Activated CD4-positive, alpha-beta T cell treated with anti-CD3 and anti-CD28 coated beads, Interleukin-2, amount 50 U/mL, for 16 hours (primary cell): ENCODE measurements at regions not wholly inside any gene's neighbourhood (a gene's known extent, or its start where the extent isn't known, plus 50 kb on each side); places are given as distances from the start of the nearest gene placed in this dataset.
"Not testable (repeated sequence)": the region's sequence is repeated elsewhere in the genome, so short reads cannot be mapped to it uniquely, and the experiment has no call there.

ENCODE experiments used
- DNase-seq: peaks from one replicate; pipeline ENCODE4 v3.0.0-alpha.2; 2020

DNA sequence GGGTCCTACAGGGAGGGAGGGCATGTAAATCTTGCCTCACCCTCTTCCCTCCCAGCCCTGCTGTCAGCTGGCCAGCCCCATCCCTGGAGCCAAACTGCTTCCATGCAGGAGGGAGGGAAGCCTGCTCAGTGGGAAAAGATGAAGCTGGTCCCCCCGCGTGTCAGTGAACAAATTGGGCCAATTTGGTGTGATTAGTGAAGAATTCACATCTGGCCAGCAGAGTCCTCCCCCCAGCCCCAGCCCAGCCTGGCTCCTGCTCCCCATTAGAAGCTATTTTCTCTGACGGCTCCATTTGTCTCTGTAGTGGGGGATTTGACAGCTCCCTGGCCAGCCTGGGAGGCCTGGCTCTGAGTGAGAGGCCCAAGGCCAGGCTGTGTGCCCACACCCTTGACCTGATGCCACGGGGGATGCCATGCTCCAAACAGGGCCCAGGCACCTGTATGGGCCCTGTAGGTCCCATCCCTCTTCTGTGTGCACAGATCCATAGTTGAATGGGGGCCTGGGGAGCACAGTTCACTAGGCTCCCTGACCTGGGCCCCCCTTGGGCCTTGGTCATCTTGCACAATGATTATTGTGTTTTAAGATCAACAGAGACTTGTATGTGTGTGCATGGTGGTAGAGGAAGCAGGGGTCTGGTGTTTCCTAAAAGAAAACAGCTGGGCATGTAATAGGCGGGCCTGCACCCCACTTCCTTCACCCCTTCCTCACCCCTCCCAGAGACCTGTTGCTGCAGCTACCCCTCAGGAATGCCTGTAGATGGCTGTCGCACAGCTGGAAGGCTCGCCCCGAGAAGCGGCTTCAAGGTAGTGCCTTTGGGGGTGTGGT, 50.7 kb upstream of the TAC4 start:
- DNase-seq = no peak

DNA sequence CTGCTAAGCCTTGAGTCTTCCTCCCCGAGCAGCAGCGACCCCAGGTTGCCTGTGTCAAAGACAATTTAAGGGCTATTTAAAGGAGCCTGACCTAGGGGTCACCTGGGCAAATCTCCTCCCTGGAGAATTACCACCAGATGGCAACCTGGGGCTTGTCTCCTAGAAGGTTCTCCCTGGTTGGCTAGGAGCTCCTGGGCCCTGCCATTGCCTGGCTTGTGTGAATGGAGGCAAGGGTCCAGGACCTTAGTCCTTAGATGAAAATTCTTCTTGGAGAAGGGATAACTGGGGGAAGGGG, 51.3 kb upstream of the TAC4 start:
- DNase-seq = peak; percentile 6

DNA sequence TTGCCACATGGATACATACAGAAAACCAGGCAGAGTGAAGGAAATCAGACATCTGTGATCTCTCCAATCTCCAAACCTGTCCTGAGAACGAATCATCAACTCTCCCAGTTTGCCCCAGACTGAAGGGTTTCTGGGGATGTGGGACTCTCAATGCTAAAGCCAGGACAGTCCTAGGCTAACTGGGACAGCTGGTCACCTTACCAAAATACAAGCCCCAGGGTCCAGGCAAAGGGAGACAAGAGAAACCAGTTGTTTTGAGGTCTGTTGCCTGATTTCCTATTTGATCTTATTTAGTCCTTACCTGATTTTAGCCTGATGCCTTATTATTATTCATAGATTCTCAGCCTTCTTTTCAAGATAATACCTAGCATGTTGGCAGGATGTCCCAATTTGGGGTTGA, 51.7 kb upstream of the TAC4 start:
- DNase-seq = no peak

DNA sequence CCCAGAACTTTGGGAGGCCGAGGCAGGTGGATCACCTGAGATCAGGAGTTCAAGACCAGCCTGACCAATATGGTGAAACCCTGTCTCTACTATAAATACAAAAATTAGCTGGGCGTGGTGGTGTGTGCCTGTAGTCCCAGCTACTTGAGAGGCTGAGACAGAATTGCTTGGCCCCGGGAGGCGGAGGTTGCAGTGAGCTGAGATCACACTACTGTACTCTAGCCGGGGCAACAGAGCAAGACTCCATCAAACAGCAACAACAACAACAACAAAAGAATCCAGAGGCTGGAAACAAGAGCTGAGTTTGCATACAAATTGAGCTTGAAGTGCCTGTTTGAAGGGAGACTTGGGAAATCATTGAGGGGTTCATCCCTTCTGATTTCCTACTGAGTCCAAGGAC, 52.9 kb upstream of the TAC4 start:
- DNase-seq = not testable (repeated sequence)

DNA sequence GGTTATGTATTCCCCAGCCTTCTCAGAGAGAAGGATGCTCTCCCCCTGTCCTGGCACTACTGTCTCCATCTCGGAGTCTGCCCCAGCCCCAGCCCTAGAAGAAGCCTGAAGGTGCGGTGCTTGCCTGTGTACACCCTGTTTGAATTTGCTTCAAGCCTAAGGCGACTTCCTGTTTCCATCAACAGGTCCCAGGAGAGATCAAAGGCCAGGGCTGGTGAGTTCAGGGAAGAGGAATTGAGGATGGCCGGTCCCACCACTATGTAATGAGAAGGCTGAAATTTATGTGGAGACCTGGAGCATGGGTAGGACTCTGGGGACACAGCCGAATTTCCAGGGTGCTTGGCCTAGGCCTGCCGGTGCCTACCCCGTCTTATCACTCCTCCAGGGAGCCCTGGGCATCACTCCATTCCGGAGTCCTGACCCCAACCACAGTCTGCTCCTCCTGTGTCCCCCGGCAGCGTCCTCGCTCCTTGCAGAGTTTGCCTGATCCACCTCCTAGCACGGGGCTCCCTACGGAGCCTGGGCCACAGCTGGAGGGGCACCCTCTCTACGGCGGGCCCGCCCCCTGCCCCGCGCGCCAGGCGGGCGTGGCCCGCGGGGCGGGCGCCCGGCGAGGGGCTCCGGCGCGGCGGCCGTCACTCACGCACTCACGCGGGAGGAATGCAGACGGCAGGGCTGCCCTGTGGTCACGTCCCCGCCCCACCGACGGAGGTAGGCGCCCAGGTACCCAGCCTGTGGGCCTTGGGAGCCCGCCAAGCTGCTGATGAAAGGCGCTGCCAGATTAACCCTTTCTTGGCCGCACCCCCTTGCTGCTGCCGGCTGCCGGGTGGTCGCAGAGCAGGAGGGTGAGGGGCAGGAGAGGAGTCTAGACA, 53.8 kb upstream of the TAC4 start:
- DNase-seq = no peak

DNA sequence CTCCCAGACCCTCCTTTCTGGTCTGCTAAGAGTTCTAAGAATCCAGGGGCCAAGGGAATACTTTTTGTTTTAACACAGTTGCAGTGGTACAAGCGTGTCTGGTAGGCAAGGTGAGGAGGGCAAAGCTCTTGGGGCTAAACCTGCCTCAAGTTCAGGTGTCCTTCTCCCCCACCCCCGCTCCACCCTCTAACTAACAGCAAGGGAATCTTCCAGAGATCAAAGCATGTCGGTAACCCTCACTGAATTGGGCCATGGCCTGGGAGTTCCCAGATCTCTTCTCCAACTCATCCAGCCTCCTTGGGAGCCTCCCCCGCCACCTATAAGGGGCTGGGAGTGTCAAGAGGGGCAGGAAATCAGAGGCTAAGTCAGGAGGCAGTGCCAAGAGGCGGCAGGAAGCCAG, 55.7 kb upstream of the TAC4 start:
- DNase-seq = no peak

DNA sequence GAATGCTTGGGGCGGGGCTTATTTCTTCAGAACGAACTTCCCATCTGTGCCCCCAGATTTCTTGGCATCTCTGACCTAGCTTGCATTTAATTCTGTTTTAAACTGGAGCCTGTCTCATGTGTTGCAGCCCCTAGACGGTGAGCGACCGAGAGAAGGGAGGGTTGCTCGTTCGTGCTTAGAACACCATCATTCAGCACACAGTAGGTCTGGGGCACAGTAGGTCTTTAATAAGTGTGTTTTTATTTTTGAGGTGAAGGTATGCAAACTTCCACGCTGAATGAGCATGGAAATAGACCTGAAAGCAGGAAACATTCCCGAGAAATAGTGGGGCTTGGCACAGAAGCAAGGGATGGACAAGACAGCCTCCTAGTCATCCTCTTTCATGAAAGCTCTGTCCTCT, 57.0 kb upstream of the TAC4 start:
- DNase-seq = no peak

DNA sequence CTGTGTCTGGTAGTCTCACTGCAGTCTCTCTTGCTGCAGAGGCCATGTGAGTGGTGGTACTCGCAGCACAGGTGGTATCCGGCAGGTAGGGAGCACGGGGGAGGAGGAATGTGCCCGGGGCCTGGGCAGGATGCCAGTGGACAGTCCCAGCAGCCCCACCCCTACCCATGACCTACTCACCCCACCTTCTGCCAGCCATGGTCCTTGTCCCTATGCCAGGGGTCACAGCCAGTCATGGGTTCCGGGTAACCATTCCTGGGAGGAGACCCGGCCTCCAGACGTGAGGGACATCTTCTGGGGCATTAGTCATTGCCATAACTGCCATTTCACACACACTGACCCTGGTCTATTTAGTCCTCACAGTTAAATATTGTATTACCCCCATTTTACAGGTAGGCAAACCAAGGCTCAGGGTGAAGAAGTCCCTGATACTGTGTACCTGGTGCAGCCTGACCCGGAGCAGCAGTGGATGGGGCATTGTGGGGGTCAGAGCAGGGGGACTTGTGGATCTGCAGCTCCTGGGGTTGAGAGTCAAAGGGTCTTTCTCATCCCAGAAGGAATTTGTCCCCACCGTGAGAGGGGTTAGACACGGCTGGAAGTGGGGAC, 58.8 kb upstream of the TAC4 start:
- DNase-seq = no peak

DNA sequence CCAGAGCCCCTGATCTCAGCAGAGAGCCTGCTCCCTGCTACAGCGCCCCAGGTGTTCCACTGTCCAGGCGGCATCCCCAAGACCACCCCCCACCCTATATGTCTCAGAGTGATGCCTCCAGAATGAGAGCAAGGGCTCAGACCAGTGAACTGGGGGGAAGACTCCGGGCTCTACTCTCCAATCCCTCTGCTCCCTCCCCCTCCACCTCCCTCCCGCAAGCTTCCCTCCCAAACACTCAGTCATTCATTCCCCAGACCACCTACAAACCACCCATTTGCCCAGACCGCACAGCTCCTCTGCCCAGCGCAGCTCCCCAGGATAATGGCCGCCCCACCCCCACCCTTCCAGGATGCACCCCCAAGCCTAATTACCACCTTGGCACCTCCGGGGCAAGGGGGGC, 59.4 kb upstream of the TAC4 start:
- DNase-seq = no peak

DNA sequence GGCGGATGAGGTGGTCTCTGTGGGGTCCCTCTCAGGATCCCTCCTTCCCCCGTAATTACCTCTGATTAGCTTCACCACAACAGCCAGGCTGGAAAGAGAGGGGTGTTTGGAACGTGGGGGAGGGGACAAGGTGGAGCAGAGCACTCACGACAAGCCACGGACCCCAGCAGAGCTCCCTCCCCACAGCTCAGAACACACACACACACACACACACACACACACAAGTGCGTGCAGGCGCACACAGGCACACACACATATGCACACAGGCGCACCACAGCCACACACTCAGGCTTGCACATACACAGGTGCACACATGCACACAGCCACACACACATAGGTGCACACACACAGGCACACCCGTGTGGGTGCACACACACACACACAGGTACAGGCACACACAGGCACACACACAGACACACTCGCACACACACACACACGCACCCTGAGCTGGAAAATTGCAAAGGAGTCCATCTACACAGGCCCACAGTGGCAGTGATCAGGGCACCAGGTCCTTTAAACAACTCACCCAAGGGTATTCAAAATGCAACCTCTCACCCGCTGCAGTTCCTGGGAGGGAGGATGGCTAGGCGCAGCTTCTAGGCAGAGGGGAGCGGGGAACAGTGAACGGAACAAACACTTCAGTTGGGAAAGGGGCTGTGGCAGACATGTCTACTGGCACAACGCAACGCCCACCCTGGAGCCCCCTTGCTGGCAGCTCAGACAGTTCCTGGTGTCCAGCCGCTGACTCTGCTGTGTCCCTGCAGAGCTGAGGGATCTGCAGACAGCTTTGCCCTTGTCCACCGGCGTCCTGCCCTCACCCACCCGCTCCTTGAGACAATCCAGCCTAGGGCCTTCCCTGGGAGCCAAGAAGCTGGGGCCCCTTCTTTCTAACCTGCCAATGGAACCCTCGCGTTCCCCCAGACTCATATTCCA, 59.9 kb upstream of the DLX4 start:
- DNase-seq = no peak

DNA sequence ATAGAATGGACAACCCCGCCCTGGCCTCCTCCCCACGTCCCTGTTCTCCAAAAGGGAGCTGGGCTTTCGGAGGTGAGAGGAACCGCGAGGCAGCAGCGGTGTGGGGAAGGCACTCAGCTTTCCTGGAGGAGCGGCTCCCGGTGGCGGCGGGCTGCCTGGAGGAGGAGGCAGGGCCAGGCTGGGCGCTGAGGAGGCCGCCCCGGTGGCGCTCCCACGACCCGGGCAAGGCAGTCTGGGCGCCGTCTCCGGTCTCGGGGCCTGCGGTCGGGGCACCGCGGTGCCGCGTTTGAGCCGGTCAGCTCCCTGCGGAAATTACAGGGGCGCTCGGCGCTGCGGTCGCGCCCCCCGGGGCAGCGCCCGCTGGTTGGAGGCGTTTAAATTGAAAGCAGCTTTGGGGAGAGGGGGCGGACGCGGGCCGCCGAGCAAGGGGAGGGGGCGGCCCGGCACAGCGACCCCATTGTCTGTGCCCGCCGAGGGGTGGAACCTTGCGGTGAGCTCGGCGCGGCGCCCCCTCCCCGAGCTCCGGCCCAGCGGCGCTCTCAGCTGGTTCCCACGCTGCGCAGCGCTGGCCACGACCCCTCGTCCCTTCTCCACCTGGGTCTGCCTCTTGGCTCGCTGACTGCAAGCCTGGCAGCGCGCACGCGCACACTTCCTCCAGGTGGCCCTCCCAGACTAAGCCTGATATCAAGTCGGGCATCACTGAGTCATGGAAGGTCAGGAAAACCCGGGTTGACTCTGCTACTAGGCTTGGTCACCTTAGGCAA, 58.7 kb upstream of the DLX4 start:
- DNase-seq = no peak

DNA sequence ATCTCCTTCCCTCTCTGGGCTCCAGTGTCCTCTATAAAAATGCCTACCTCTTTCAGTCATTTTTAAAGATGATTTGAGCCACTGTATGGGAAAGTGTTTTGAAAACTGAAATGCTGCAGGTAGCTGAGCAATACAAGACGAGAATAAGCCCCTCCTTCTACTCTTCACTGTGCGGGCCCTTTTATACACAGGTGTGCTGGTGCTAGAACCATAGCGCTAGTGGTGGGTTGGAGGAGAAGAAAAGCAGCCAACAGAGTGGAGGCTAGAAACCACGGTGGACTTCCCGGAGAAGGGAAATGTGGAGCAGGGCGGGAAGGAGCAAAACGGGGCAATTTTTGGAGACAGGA, 58.2 kb upstream of the DLX4 start:
- no peak for DNase-seq

DNA sequence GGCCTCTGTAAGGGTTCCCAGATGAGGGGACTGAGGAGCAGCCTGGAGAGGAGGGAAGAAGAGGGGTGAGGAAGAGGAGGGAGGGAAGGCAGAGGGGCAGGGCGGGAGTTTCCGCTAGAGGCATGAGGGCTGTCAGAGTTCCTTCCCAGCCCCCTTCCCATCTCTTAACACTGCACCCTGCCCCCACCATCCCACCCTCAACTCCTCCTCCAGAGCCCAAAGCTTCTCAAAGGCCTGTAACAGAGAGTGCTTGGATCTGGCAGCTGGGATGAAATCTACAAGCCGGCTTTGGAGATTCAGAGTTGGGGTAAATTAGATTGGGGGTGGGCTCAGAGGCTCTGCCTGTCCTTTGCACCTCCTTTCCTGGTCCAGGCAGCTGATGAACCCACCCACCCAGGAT, 57.3 kb upstream of the DLX4 start:
- DNase-seq = no peak

DNA sequence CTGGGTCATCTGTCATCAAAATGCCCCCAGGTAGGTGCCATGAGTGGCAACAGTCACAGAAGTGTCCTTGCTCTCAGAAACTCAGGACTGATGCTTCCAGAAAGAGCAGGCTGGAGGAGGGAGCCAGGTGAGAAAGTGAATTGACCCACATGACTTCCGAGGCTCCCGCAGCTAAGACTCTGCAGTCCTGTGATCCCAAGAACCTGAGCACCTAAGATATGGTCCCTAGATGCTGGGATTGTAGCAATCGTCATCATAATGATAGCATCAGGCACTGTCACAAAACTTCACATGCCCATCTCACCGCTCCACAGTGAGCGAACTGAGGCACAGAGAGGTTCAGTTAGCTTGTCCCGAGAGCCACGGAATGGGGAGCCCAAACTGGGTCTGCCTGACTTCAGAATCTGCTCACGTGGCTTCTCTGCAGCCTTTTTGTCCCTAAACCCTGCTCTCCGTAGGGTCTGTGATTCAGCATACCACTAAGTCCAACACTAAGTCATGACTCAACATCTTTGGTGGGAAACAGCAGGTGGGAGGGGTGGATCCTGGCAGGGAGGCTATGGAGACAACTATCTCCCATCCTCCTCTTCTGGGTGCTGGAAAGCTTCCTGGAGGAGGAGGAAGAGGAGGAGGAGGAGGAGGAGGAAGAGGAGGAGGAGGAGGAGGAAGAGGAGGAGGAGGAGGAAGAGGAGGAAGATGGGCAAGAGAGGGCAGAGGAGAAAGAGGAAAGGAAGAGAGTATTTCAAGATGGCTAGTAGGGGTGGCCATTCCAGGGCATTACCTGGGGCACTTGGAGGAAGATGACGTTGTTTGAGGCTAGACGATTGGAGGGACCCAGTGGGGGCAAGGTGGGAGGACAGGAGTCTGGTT, 55.5 kb upstream of the DLX4 start:
- no peak for DNase-seq

DNA sequence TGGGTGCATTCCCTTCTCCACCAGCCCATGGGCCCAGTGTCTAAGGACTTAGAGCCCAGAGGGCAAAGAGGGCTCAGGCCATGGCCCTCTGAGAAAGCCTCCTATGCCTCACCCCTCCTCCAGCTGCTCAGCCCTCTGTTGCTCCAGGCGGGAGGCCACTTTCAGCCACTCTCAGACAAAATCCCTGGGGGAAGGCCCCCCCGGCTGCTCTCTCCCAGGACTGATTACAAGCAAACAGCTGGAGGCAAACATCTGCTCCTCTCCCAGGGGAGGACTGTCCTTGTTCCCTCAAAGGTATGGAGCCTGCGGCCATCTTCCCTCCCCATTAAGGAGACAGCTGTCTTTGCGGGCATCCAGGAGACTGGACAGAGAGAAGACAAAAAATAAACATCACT, 54.9 kb upstream of the DLX4 start:
- DNase-seq = no peak

DNA sequence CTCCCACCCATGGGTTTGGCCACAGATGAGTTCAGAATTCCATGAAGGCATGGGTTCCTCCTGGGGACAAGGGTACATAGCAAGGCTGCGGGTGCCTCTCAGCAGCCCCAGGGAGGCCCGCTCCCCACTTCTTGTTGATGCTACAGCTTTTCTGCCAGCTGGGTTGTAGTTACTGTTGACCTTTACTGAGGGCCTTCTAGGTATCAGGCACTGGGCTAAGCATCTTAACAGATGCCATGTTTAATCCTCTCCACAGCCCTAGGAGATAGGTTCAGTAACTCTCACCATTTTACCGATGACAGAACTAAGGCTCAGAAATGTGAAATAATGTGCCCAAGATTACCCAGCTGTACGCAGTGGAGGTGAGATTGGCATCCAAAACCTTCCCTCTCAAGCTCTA, 54.3 kb upstream of the DLX4 start:
- no peak for DNase-seq

DNA sequence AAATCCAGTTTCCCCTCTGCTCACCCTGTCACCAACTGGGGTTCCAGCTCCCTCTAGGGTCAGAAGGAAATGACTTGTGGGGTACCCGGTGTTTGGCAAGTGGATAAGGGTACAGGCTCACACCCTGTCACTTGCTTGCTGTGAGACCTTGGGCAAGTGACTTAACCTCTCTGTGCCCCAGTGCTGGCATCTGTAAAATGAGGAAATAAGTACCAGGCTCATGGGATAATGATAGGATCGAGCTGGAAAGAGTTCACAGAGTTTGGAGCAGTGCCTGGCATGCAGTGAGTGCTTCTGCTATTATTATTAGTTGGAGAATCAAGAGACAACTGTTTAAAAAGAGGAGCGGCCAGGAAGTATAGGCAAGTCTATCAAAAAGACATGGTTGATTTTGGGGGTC, 53.7 kb upstream of the DLX4 start:
- DNase-seq = no peak

DNA sequence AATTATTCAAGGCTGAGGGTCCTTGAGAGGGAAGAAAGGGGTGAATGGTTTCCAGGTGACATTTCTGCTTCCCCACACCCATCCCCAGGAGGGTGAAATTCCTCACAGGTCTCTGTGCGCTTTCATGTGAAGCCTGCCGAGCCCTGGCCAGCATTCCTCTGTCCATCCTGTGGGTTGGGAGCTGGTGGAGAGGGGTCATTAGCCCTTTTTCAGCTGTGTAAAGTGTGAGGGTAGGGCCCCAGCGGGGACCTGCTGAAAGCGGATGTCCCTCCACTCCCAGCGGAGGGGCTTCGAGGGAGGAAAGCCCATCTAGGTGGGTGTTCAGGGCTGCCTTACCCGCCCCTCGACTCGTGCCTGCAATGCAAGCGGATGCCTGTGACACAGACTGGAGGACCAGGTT, 53.3 kb upstream of the DLX4 start:
- DNase-seq = no peak

DNA sequence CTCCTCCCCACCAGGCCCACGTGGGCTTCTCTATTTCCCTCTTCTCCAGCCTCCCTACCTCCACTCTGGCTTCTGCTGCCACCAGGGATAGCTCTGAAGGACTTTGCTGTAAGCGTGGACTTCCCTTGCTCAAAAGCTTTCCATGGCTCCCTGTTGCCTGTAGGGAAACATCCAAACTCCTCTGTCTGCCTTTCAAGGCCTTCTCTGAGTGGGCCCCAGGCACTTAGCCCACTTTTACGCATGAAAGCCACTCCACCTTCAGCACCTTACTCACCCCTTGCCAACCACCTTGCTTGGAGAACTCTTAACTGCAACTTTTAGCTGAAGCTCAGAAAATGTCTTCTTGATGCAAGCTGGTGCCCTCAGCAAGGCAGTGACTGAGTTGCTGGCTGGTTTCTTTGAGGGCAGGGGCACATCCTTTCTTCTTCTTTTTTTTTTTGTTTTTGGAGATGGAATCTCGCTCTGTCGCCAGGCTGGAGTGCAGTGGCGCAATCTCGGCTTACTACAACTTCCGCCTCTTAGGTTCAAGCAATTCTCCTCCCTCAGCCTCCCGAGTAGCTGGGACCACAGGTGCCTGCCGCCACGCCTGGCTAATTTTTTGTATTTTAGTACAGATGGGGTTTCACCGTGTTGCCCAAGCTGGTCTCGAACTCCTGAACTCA, 52.0 kb upstream of the DLX4 start:
- DNase-seq = no peak

DNA sequence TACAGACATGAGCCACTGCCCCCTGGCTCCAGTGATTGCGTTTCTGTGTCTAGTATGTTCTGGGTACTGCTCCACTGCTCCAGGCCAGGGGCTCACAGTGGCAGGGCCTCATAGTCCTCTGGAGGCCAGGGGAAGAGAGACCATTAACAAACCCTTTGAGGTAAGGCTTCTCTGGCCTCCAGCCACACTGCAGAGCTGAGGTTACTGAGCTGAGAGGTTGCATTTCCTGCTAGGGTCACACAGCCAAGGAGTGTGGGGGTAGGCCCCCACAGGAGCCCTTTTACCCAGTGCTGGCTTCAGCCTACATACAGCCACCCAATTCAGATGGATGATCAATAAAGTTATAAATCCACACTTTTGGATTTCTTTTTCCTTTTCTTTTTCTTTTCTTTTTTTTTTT, 50.4 kb upstream of the DLX4 start:
- DNase-seq = no peak
